Activated T-helper 1 cell treated with anti-CD3 and anti-CD28 coated beads, Interleukin-12 subunit alpha, Interleukin-12 subunit beta, Interleukin-2, Interleukin-4 antibody, amounts not matched to agents 30 ng/mL and 10 ng/mL and 1 ng/mL, durations not matched to agents 14 hours and 24 hours and 36 hours (primary cell): ENCODE measurements at regions not wholly inside any gene's neighbourhood (a gene's known extent, or its start where the extent isn't known, plus 50 kb on each side); places are given as distances from the start of the nearest gene placed in this dataset.
"Not testable (repeated sequence)": the region's sequence is repeated elsewhere in the genome, so short reads cannot be mapped to it uniquely, and the experiment has no call there.

Experiments
- DNase-seq: peaks from one replicate; pipeline ENCODE4 v3.0.0; 2021; ENCODE audit warnings: low spot score
- H3K27ac Mint-ChIP-seq: one replicate; pipeline ENCODE4 v1.8.0; 2021; ENCODE audit warnings: mild to moderate bottlenecking, mixed read lengths
- H3K27me3 Mint-ChIP-seq: one replicate; pipeline ENCODE4 v1.8.0; 2022; ENCODE audit warnings: mild to moderate bottlenecking, moderate library complexity, mixed read lengths; ENCODE audit not compliant: insufficient read depth
- H3K36me3 Mint-ChIP-seq: one replicate; pipeline ENCODE4 v1.8.0; 2021; ENCODE audit warnings: low read depth, mixed read lengths
- H3K4me1 Mint-ChIP-seq: one replicate; pipeline ENCODE4 v1.8.0; 2021; ENCODE audit warnings: low read depth, mixed read lengths
- H3K4me3 Mint-ChIP-seq: one replicate; pipeline ENCODE4 v1.8.0; 2021; ENCODE audit warnings: mild to moderate bottlenecking, moderate library complexity, mixed read lengths
- H3K9me3 Mint-ChIP-seq: one replicate; pipeline ENCODE4 v1.8.0; 2021; ENCODE audit warnings: mixed read lengths
- intact Hi-C: fragments of 100-400 bp; cut with micrococcal nuclease; formaldehyde crosslinking; loops from one replicate; pipeline ENCODE4 v1.15.1; 2024

DNA sequence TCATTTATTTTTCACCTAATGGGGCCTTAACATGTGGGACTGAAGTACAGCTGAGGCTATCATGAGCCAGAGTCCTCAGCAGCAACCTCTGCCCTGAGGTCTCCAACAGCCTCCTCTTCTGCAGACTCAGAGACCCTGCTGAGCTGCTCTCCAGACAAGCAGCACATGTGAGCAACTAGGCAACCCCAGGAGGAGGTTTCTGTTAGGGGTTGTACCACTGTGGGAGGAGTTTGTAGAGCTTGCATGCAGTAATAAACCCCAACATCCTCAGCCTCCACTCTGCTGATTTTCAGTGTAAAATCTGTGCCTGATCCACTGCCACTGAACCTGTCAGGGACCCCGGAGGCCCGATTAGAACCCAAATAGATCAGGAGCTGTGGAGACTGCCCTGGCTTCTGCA is 530.0 kb downstream of the RPIA start:
- H3K4me1 Mint-ChIP-seq, H3K9me3 Mint-ChIP-seq, H3K27me3 Mint-ChIP-seq, H3K27ac Mint-ChIP-seq, H3K4me3 Mint-ChIP-seq, H3K36me3 Mint-ChIP-seq, DNase-seq, intact Hi-C loops: not testable (repeated sequence)

DNA sequence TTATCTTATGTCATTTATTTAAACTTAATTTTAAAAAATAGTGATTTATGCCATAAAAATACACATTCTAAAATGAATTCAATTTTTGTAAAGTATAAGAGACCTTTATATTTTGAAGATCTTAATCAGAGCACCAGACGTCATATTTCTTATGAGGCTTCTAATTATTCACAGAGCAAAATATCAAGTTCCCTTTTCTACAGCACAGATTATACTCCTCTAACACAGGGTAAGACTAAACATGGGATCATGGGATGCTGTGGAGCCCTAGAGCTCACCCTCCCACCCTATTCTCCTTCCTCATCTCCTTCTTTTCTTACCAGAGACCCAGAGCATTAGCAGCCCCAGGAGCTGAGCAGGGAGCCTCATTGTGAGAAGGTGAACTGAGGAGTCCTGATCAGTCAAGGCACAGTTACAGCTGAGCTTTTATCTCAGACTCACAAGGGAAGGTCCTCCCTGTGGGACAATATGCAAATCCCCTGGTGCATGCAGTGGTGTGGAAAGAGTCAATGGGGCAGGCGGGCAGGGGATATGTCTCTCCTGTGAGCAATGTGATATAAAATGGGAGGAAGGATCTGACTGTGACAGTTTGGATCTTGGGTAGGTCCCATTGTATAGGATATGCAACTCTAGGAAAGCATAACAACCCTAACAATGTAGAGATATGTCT is 530.7 kb downstream of the RPIA start:
- H3K4me3 Mint-ChIP-seq, DNase-seq, H3K27me3 Mint-ChIP-seq, intact Hi-C loops, H3K27ac Mint-ChIP-seq, H3K4me1 Mint-ChIP-seq, H3K9me3 Mint-ChIP-seq, H3K36me3 Mint-ChIP-seq: not testable (repeated sequence)

DNA sequence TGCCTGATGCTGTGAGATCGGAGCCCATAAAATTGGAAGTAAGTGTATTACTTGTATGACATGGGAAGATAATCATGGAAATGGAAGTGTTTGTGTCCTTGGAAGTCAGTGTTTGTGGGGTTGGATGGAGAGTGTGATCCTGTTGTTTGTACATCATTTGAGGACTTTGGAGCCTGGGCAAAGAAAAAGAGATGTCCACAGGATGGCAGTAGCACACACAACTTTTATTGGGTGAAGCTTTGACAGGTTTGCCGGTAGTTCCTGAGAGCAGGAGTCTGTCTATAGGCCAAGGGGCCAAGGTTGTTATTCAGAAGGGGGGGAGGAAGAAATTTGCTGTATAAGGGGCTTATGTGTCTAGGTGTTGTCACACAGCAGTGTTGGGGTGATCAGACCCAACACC is 533.3 kb downstream of the RPIA start:
- DNase-seq, intact Hi-C loops, H3K27ac Mint-ChIP-seq, H3K4me3 Mint-ChIP-seq, H3K36me3 Mint-ChIP-seq, H3K9me3 Mint-ChIP-seq, H3K27me3 Mint-ChIP-seq, H3K4me1 Mint-ChIP-seq: not testable (repeated sequence)

DNA sequence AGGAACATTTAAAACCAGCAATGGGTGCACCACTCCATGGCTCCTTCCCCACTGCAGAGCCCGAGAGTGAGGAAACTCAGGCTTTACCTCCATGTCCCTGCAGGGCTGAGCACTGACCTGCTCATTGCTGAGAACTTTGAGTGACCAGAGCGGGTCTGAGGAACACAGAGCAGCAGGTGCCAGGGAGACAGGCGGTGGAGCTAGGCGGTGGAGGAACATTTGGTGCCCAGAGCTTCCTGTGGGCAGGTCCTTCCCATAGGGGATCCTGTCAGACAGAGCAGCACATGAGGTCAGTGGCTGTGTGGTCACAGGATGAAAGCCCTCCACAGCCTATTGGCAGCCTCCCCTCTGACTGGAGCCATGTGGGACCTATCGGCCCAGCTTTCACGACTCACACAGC is 538.5 kb downstream of the RPIA start:
- H3K9me3 Mint-ChIP-seq, H3K27ac Mint-ChIP-seq, H3K4me1 Mint-ChIP-seq, H3K4me3 Mint-ChIP-seq, H3K27me3 Mint-ChIP-seq, intact Hi-C loops, H3K36me3 Mint-ChIP-seq, DNase-seq: not testable (repeated sequence)

DNA sequence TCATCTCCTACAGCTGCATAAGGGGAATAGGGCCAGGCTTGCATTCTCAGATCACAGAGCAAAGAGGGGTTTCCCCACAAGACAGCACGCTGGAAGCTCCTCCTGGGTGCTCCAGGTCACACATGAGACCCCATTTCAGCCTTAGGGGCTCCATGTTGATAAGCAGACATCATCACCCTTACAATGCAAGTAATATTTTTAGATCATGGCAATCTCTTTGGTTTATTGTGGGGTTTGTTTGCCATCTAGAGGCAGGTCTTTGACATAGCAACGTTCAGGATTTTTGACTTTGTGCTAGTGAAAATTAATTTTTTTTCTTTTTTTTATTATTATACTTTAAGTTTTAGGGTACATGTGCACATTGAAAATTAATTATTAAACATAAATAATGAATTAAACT is 539.8 kb downstream of the RPIA start:
- DNase-seq, H3K4me1 Mint-ChIP-seq, H3K9me3 Mint-ChIP-seq, H3K4me3 Mint-ChIP-seq, H3K27me3 Mint-ChIP-seq, intact Hi-C loops, H3K27ac Mint-ChIP-seq, H3K36me3 Mint-ChIP-seq: not testable (repeated sequence)

DNA sequence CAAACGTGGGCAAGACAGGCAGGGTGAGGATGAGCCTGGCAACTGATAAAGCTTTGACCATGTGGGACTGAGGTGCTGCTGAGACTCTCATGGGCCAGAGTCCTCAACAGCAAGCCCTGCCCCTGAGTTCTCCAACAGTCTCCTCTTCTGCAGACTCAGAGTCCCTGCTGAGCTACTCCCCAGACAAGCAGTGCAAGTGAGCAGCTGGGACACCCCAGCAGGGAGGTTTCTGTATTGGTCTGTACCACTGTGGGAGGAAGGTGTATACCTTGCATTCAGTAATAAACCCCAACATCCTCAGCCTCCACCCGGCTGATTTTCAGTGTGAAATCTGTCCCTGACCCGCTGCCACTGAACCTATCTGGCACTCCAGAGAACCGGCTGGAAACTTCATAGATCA is 542.5 kb downstream of the RPIA start:
- H3K36me3 Mint-ChIP-seq, result not testable (repeated sequence)

DNA sequence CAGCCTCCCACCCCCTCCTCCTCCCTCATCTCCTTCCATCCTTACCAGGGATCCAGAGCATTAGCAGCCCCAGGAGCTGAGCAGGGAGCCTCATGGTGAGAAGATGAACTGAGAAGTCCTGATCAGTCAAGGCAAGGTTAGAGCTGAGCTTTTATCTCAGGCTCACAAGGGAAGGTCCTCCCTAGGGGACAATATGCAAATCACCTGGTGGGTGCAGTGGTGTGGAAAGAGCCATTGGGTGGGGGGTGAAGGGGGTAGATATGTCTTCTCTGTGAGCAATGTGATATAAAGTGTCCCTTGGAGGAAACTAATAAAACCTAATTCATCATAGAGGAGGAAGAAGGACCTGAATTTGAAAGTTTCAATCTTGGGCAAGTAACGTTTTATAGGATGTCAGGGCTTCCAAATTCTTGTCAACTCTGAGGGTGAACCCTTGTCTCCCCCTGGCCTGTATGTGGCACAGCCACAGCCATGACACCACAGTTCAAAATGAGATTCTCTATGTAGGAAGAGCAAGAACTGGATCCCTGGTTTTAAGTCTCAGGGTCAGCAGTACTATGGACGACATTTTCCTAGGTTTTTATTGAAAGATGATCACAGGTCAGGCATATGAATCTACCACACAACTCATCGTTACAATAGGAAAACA is 543.5 kb downstream of the RPIA start:
- H3K27ac Mint-ChIP-seq, H3K27me3 Mint-ChIP-seq, H3K9me3 Mint-ChIP-seq, H3K4me3 Mint-ChIP-seq, DNase-seq, H3K36me3 Mint-ChIP-seq, H3K4me1 Mint-ChIP-seq, intact Hi-C loops: not testable (repeated sequence)

More for the DNA sequence above, 542.5 kb downstream of the RPIA start:
- intact Hi-C loops, H3K4me1 Mint-ChIP-seq, H3K4me3 Mint-ChIP-seq, H3K27ac Mint-ChIP-seq, DNase-seq, H3K9me3 Mint-ChIP-seq, H3K27me3 Mint-ChIP-seq: not testable (repeated sequence)

DNA sequence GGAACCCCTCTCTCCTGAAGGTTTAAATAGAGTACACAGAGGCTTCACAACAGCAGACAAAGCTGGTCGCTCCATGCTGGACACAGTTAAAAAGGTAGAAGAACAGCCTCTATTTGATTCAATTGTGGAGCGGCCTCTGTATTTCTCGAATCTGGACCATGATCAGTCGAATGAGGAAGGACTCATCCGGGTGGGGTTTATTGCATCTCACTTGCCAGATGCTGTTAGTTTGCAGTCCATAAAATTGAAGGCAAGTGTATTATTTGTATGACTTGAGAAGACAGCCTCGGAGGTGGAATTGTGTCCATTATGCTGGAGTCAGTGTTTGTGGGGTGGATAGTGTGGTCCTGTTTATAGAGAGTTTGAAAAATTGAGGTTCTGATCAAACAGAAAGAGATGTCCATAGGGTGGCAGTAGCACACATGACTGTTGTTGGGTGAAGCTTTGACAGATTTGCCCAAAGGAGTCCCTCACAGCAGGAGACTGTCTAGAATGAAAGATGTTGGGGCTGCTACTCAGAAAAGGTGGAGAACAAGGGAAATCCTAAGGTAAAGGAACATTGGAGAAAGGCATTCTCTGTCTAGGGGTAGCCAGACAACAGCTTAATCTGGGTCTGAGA is 545.5 kb downstream of the RPIA start:
- H3K4me1 Mint-ChIP-seq, H3K4me3 Mint-ChIP-seq, DNase-seq, H3K27ac Mint-ChIP-seq, H3K9me3 Mint-ChIP-seq, intact Hi-C loops, H3K36me3 Mint-ChIP-seq, H3K27me3 Mint-ChIP-seq: not testable (repeated sequence)

DNA sequence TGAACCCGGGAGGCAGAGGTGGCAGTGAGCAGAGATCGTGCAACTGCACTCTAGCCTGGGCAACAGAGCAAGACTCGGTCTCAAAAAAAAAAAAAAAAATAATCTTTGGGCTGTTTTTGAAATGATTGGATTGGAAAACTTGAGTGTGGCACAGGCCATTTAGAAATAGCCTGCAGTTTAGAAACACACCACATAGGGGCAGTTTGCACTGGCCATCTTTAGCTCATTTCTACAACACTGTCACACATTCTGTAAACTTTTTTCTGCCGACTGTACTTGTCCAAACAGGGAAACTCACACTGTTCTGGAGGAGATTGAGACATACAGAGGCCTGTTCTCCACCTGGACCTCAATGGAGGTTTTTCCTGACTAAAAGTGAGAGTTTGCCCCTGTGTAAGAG is 546.3 kb downstream of the RPIA start:
- DNase-seq, H3K27me3 Mint-ChIP-seq, H3K4me1 Mint-ChIP-seq, H3K9me3 Mint-ChIP-seq, H3K4me3 Mint-ChIP-seq, intact Hi-C loops, H3K36me3 Mint-ChIP-seq, H3K27ac Mint-ChIP-seq: not testable (repeated sequence)

DNA sequence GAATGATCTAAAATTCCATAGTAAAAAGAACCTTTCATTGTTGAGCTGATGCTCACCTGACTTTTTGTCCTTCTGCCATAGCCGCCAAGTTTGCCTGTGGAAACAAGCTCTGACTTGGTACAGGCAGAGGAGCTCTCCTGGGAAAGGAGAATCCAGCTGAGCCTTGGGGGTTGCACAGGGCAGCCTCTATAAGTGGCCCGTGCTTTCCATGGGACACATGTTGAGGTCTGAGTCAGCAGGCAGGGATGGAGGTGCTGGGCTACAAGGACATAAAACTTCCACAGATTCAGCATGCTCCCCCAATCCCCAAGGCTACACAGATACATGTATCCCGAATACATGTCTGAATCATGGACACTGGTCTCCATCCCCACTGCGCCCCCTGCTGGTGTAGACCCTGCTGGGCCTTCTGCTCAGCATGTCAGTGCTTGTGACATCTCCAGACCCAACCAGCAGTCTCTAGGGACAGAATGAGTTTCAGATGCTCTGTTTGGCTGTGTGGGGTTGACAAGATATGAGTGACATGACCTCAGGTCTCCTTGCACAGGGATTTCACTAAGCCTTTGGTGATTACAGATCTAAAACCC is 551.7 kb downstream of the RPIA start:
- DNase-seq, H3K27ac Mint-ChIP-seq: not testable (repeated sequence)

DNA sequence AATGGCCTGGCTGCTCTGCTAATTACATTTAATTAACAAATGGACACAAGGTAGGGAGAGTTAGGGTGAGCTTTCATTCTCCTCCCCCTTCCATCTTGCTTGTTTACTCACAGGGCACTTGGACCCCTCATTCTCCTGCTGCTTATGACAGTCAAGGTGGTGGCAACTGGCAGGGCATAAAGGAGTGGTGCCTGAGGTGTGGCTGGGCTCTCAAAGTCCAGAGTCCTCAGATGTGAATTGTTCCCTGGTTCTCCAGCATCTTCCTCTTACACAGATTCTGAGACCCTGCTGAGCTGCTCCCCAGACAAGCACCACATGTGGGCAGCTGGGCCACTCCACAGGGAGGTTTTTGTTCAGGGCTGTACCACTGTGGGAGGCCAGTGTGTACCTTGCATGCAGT is 552.9 kb downstream of the RPIA start:
- intact Hi-C loops, H3K27me3 Mint-ChIP-seq, H3K36me3 Mint-ChIP-seq, H3K27ac Mint-ChIP-seq, DNase-seq, H3K9me3 Mint-ChIP-seq, H3K4me3 Mint-ChIP-seq, H3K4me1 Mint-ChIP-seq: not testable (repeated sequence)

More for the DNA sequence above, 551.7 kb downstream of the RPIA start:
- H3K9me3 Mint-ChIP-seq, H3K27me3 Mint-ChIP-seq, H3K4me3 Mint-ChIP-seq, intact Hi-C loops, H3K4me1 Mint-ChIP-seq, H3K36me3 Mint-ChIP-seq: not testable (repeated sequence)

DNA sequence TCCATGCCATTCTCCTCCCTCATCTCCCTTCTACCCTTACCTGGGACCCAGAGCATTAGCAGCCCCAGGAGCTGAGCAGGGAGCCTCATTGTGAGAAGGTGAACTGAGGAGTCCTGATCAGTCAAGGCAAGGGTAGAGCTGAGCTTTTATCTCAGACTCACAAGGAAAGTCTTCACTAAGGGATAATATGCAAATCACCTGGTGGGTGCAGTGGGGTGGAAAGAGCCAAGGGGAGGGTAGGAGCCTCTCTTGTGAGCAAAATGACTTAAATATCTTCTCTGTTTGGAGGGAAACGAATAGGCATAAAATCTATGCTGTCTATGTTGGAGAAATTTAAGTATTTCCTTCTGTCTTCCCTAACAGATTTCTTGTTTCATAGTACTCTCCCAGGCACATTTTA is 554.0 kb downstream of the RPIA start:
- H3K36me3 Mint-ChIP-seq, H3K4me1 Mint-ChIP-seq, intact Hi-C loops, H3K27me3 Mint-ChIP-seq, DNase-seq, H3K9me3 Mint-ChIP-seq, H3K27ac Mint-ChIP-seq, H3K4me3 Mint-ChIP-seq: not testable (repeated sequence)

DNA sequence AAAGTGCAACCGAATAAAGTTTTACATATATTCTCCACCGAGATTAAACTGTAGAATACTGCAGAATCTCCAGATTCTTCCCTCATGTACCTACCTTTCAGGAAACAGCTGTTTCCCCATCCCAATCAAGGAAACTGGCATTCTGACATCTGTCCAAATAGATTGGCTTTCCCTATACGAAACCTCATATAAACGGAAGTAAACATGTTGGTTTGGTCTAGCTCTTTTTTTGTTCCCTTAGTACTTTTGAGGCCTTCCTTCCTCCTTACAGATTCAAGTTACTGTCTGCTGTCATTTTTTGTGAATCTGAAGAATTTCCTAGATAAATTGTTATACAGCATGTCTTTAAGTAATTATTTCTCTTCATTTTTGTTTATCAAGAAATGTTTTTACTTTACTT is 554.6 kb downstream of the RPIA start:
- DNase-seq, intact Hi-C loops, H3K4me1 Mint-ChIP-seq, H3K4me3 Mint-ChIP-seq, H3K27me3 Mint-ChIP-seq, H3K27ac Mint-ChIP-seq, H3K9me3 Mint-ChIP-seq, H3K36me3 Mint-ChIP-seq: not testable (repeated sequence)
